IPS DF 6.9 (cell line): ENCODE measurements at regions not wholly inside any gene's neighbourhood (a gene's known extent, or its start where the extent isn't known, plus 50 kb on each side); places are given as distances from the start of the nearest gene placed in this dataset.

Experiments
- DNase-seq: peaks from one replicate; pipeline ENCODE4 v3.0.0-alpha.2; 2013; ENCODE audit warnings: low read depth, low spot score
- H3K27ac ChIP-seq: one replicate; pipeline ENCODE4 v1.5.1; 2013; ENCODE audit warnings: low read length, control low read depth
- H3K27me3 ChIP-seq: 2 replicates; pipeline ENCODE4 v1.6.1; 2013; ENCODE audit warnings: mild to moderate bottlenecking, low read length; ENCODE audit not compliant: control insufficient read depth, insufficient read depth
- H3K36me3 ChIP-seq: 2 replicates; pipeline ENCODE4 v1.6.1; 2013; ENCODE audit warnings: low read length; ENCODE audit not compliant: control insufficient read depth, insufficient read depth
- H3K4me1 ChIP-seq: 2 replicates; pipeline ENCODE4 v1.6.1; 2013; ENCODE audit warnings: low read length; ENCODE audit not compliant: control insufficient read depth, insufficient read depth
- H3K4me3 ChIP-seq: 2 replicates; pipeline ENCODE4 v1.5.1; 2013; ENCODE audit warnings: mild to moderate bottlenecking, low read length
- H3K9me3 ChIP-seq: 2 replicates; pipeline ENCODE4 v1.6.1; 2013; ENCODE audit warnings: low read length, inconsistent platforms; ENCODE audit not compliant: control insufficient read depth, insufficient read depth
- WGBS: extraction: QIAGEN DNeasy Blood & Tissue Kit; methylation state at CpG from one replicate; pipeline ENCODE4 v1.1.7; 2013; ENCODE audit warnings: mixed read lengths, missing lambda C conversion rate; ENCODE audit not compliant: insufficient read length, insufficient coverage; 5-methylcytosine and 5-hydroxymethylcytosine counted together

- H3K27ac ChIP-seq: no peak overlapping the region
- H3K36me3 ChIP-seq: no peaks in the 10 kb centered on the region
- no peaks in the 10 kb centered on the region for H3K27me3 ChIP-seq
- no peak overlapping the region for H3K4me3 ChIP-seq
- H3K9me3 ChIP-seq: no peaks in the 10 kb centered on the region
- H3K4me1 ChIP-seq: no peaks in the 10 kb centered on the region
- no CpG with 5 or more reads among the region's 16 CpGs for WGBS
- no peak for DNase-seq
Measured at GRCh38 chr6:164105705-164106104, 691.2 kb downstream of the QKI start.

GRCh38 chr6:164104432-164104831 is 689.9 kb downstream of the QKI start:
- DNase-seq: no peak
- Histone ChIP-seq H3K4me1 (no peaks in the 10 kb centered on the region), H3K4me3 (no peak overlapping the region), H3K27me3 (no peaks in the 10 kb centered on the region), H3K9me3 (no peaks in the 10 kb centered on the region), H3K36me3 (no peaks in the 10 kb centered on the region), H3K27ac (no peak overlapping the region)
- WGBS: no CpG with 5 or more reads among the region's 4 CpGs

DNA sequence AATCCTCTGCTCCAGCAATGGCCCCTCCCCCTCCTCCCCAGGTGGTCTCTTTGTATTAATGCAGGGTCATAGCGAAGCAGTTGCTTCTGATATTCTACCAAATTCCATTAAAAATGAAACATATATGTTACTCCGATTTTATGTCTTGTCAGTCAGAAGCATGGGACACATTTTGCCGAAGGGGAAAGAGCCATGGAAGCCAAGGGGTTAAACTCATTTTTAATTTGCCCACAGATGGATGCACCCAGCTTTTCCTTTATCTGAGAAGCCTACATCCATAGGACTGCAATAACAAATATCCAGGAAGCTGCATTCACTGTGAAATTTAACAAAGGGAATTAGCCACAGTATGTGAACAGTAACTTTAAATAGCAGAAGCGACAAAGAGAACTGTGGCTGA is 688.2 kb downstream of the QKI start:
- H3K36me3 ChIP-seq: no peaks in the 10 kb centered on the region
- no peaks in the 10 kb centered on the region for H3K9me3 ChIP-seq
- no peak overlapping the region for H3K4me3 ChIP-seq
- DNase-seq: no peak
- no peaks in the 10 kb centered on the region for H3K27me3 ChIP-seq
- no peaks in the 10 kb centered on the region for H3K4me1 ChIP-seq
- no peak overlapping the region for H3K27ac ChIP-seq
- WGBS: no CpG with 5 or more reads among the region's 4 CpGs

DNA sequence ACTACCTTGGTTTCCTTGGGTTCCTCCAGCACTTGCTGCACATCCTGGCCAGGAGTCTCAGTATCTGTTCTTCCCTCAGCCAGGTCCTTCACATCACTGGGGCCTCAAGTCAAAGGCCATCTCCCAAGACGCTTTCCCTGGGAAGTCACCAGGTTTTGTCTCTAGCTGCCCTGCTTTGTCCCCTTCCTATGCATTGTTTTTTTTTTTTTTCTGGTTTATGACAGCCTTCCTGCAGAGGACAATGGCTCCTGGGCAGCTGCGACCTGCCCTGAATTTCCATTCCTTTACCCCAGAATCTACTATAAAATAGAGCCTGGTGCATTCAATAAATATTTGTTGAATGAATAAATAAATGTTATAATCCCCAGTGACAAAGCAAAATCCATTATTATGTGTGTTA is 687.3 kb downstream of the QKI start:
- no peak overlapping the region for H3K27ac ChIP-seq
- H3K36me3 ChIP-seq: no peaks in the 10 kb centered on the region
- no peak for DNase-seq
- H3K9me3 ChIP-seq: no peaks in the 10 kb centered on the region
- no peak overlapping the region for H3K4me3 ChIP-seq
- no peaks in the 10 kb centered on the region for H3K27me3 ChIP-seq
- no CpG with 5 or more reads among the region's 2 CpGs for WGBS
- no peaks in the 10 kb centered on the region for H3K4me1 ChIP-seq

- Histone ChIP-seq H3K9me3 (no peaks in the 10 kb centered on the region), H3K27me3 (no peaks in the 10 kb centered on the region), H3K4me1 (no peaks in the 10 kb centered on the region), H3K4me3 (no peak overlapping the region), H3K36me3 (no peaks in the 10 kb centered on the region), H3K27ac (no peak overlapping the region)
- no peak for DNase-seq
- WGBS: no CpG with 5 or more reads among the region's 22 CpGs
Measured at GRCh38 chr6:164099269-164099865, 684.8 kb downstream of the QKI start.

DNA sequence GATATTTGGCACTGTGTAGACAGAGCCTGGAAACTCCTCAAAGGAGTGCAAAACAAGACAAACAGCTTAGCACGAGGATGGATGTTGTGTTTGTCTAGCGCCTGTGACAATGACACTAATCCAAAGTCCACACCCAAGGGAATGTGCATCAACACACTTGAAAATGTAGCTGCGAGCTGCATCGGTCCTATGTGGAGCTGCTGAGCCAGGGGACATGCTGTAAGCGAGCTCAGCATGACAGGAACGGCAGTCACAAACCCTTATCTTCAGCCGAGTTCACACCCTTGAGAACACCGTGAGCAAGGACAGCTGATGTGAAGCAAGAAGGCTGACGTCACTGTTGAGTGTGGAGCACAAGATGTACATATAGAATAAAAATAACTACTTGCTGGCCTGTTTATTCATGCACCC is 684.3 kb downstream of the QKI start:
- H3K36me3 ChIP-seq: no peaks in the 10 kb centered on the region
- no peak for DNase-seq
- H3K4me1 ChIP-seq: no peaks in the 10 kb centered on the region
- H3K27me3 ChIP-seq: no peaks in the 10 kb centered on the region
- no CpG with 5 or more reads among the region's 9 CpGs for WGBS
- no peaks in the 10 kb centered on the region for H3K9me3 ChIP-seq
- no peak overlapping the region for H3K27ac ChIP-seq
- H3K4me3 ChIP-seq: no peak overlapping the region

GRCh38 chr6:164097551-164098398 is 683.3 kb downstream of the QKI start:
- H3K27me3 ChIP-seq: no peaks in the 10 kb centered on the region
- WGBS: no CpG with 5 or more reads among the region's 11 CpGs
- DNase-seq: no peak
- H3K4me1 ChIP-seq: no peaks in the 10 kb centered on the region
- no peak overlapping the region for H3K27ac ChIP-seq
- H3K36me3 ChIP-seq: no peaks in the 10 kb centered on the region
- H3K4me3 ChIP-seq: no peak overlapping the region
- no peaks in the 10 kb centered on the region for H3K9me3 ChIP-seq

GRCh38 chr6:164097056-164097455 is 682.5 kb downstream of the QKI start:
- no peaks in the 10 kb centered on the region for H3K9me3 ChIP-seq
- WGBS: no CpG with 5 or more reads among the region's 4 CpGs
- H3K4me3 ChIP-seq: no peak overlapping the region
- no peak overlapping the region for H3K27ac ChIP-seq
- no peaks in the 10 kb centered on the region for H3K36me3 ChIP-seq
- H3K4me1 ChIP-seq: no peaks in the 10 kb centered on the region
- no peaks in the 10 kb centered on the region for H3K27me3 ChIP-seq
- no peak for DNase-seq

DNA sequence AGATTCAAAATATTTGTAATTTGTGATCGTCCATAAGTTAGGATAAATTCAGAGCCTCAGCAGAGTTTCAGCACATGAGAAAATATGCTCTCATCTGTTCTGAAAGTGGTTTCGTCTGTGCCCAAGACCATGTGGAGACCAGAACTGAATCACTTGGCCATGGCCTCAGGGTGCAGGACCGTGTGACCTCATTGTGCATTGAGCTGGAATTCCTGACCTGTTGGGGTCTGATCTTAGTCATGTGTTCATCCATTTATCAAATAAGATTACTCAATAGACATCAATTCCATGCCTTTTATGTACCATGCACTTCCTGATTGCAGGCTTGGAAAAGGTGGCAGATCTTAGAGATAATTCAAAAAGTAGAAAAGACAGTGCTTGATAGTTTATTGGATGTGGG is 680.5 kb downstream of the QKI start:
- no peak for DNase-seq
- Histone ChIP-seq H3K36me3 (no peaks in the 10 kb centered on the region), H3K27me3 (no peaks in the 10 kb centered on the region), H3K9me3 (no peaks in the 10 kb centered on the region), H3K27ac (no peak overlapping the region), H3K4me3 (no peak overlapping the region), H3K4me1 (no peaks in the 10 kb centered on the region)
- WGBS: no CpG with 5 or more reads among the region's 3 CpGs

- no peaks in the 10 kb centered on the region for H3K4me1 ChIP-seq
- no peaks in the 10 kb centered on the region for H3K27me3 ChIP-seq
- H3K27ac ChIP-seq: no peak overlapping the region
- H3K36me3 ChIP-seq: no peaks in the 10 kb centered on the region
- no CpG with 5 or more reads among the region's 3 CpGs for WGBS
- no peaks in the 10 kb centered on the region for H3K9me3 ChIP-seq
- no peak overlapping the region for H3K4me3 ChIP-seq
- DNase-seq: no peak
Measured at GRCh38 chr6:164087870-164088269, 673.4 kb downstream of the QKI start.

DNA sequence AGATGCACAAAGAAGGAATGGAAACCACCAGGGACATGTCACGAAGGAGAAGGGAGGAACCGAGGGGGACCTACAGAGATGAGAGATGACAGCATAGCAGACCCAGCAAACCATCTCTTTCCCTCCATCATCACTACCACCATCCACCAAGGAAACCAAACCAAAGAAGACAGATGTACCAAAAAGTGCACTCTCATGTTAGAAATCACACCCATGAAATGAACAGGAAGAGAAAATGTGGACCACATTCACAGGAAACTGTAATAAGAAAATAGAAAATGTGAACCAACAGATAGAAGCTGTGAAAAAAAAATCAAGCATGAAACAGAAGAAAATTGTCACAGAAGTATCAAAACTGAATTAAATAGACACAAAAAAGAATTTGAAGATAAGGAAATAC is 672.7 kb downstream of the QKI start:
- WGBS: no CpG with 5 or more reads among the region's 2 CpGs
- H3K27ac ChIP-seq: no peak overlapping the region
- H3K9me3 ChIP-seq: no peaks in the 10 kb centered on the region
- H3K4me1 ChIP-seq: no peaks in the 10 kb centered on the region
- H3K27me3 ChIP-seq: no peaks in the 10 kb centered on the region
- H3K4me3 ChIP-seq: no peak overlapping the region
- no peak for DNase-seq
- H3K36me3 ChIP-seq: no peaks in the 10 kb centered on the region
